Stimulated activated CD8-positive, alpha-beta memory T cell treated with anti-CD3 and anti-CD28 coated beads, Interleukin-4, amount 100 ng/mL, for 4 hours (primary cell): ENCODE measurements at regions not wholly inside any gene's neighbourhood (a gene's known extent, or its start where the extent isn't known, plus 50 kb on each side); places are given as distances from the start of the nearest gene placed in this dataset.
"Not testable (repeated sequence)": the region's sequence is repeated elsewhere in the genome, so short reads cannot be mapped to it uniquely, and the experiment has no call there.

ENCODE experiments used
- DNase-seq, 2 donors: peaks; one replicate each; pipeline ENCODE4 v3.0.0-alpha.2; 2020; ENCODE audit warnings: low read depth in 2 of 2, low spot score in 1 of 2

- DNase-seq = no peak
These were observed 480.1 kb upstream of the SGO1 start for GRCh38 chr3:20666091-20666490.

GRCh38 chr3:20658491-20658890 is 472.5 kb upstream of the SGO1 start:
- no peak for DNase-seq

GRCh38 chr3:20657560-20657959 is 471.6 kb upstream of the SGO1 start:
- DNase-seq = no peak

DNA sequence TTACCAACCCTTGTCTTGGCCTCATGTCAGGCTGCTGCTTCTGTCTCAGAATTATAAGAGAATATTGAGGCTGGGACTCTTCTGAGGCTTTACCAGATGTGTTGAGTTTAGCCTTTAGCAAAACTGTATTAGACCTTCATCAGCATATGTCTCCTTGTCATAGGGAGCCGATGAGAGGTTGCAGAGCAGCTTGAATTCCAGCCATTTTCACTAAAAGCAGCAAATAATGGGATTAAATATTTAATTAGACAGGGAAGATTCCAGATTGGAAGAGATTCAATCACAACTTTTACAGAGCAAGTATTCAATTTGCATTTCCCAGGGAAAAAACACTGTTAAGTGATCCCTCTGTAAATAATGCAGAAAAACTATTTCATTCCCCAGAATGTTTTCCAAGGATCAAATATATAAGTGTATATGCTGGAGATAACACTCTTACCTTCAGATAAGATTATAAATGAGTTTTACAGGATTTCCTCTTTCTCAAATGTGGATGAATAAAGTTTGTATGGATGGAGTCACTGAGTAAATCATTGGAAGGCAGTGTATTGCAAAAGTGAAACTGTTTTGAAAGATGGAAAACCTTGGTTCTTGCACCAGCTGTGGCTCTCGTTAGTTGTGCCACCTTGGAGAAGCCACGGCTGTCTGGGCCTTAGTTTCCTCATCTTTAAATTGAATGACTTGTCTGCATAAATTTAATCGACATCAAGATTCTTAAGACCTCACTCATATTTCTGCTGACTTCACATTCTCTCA is 466.4 kb upstream of the SGO1 start:
- no peak for DNase-seq

- no peak for DNase-seq
These were observed 462.9 kb upstream of the SGO1 start for GRCh38 chr3:20648921-20649381.

DNA sequence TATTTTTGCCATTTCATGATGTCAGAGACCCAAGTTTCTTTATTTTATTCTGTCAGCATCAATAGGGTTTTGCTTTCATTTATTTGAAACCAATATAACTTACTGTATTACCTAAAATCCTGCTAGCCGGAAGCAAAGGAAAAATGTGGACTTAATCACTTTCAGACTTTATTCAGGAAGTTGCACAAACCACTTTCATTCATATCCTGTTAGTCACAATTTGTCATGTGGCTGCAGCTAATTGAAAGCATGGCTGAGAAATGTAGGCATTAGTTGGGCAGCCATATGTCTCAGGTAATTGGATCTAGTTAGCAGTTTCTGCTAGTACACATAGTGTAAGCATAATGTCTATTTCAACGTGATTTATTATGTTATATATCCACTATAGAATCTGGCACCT is 462.3 kb upstream of the SGO1 start:
- no peak for DNase-seq

GRCh38 chr3:20646425-20646824 is 460.4 kb upstream of the SGO1 start:
- DNase-seq = no peak

GRCh38 chr3:20645340-20645739 is 459.3 kb upstream of the SGO1 start:
- DNase-seq = no peak

GRCh38 chr3:20637729-20638128 is 451.7 kb upstream of the SGO1 start:
- no peak for DNase-seq

GRCh38 chr3:20622304-20622703 is 436.3 kb upstream of the SGO1 start:
- DNase-seq = no peak

DNA sequence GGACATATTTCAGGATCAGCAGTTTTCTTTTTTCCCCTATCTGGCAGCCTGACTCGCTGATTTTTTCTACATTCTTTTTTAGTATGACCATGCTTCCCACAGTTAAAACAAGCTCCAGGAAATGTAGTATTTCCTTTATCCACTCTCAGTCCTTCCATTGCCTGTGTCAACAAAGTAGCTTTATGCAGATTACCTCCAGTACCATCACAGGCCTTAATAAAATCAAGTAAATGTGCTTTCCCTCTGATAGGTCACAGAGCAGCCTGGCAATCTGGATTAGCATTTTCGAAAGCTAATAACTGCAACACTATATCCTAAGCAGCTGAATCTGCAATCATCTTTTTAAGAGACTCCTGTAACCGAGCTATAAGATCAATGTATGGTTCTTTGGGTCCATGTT is 432.6 kb upstream of the SGO1 start:
- not testable (repeated sequence) for DNase-seq

GRCh38 chr3:20618181-20618580 is 432.2 kb upstream of the SGO1 start:
- not testable (repeated sequence) for DNase-seq

DNA sequence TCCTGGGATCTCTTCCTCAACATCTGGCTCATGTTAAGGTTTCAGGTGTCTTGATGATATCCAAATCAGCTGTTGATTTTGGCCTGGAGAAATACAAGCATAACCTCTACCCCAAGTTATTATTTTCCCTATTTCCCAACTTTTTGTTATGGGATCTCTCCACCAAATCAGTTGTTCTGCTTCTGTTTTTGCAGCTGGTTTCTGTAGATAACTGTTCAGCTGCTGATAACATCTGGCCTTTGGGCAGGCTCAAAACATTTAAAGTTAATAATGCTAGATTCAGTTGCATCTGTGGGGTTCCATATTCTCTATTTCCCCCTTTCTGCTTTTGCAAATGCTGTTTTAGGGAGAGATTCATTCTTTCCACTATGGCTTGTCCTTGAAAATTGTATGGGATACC is 430.0 kb upstream of the SGO1 start:
- DNase-seq = not testable (repeated sequence)

DNA sequence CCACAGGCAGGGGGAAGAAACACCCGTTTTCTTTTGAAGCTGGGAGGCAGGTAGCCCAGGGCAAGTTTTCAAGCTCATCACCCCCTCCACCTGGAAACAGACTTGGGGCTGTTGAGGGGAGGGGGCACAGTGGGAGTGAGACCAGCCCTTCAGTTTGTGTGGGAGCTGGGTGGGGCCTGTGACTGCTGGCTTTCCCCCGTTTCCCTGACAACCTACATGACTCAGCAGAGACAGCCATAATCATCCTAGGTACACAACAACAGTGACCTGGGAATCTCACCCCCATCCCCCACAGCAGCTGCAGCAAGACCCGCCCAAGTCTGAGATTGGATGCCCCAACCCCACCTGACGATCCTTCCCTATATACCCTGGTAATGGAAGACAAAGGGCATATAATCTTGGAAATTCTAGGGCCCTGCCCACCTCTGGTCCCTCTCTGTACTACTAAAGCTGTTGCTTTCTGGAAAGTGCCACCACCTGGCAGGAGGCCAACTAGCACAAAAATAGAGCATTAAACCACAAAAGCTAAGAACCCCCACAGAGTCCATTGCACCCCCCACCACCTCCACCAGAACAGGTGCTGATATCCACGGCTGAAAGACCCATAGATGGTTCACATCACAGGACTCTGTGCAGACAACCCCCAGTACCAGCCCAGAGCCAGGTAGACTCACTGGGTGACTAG is 422.2 kb upstream of the SGO1 start:
- DNase-seq = no peak

GRCh38 chr3:20604659-20605058 is 418.7 kb upstream of the SGO1 start:
- DNase-seq = no peak

DNA sequence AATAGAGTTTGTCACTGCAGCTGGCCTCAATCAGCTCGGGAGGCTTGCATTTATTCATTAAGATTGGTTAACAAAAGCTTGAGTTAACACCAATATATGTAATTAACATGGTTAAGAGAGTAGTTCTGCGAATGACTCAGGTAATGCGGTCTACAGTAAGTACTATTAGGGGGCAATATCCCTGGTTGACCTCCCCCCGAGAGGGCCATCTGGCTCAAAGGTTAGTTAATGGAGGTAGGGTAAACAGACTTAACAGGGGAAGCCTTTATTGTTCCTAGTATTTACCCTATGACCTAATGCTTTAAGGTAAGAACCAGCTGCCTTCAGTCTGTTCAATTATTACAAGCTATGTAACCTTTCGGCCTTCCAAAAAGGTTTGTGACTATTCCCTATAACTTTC is 403.3 kb upstream of the SGO1 start:
- no peak for DNase-seq

- no peak for DNase-seq
These were observed 402.8 kb upstream of the SGO1 start for GRCh38 chr3:20588781-20589180.

DNA sequence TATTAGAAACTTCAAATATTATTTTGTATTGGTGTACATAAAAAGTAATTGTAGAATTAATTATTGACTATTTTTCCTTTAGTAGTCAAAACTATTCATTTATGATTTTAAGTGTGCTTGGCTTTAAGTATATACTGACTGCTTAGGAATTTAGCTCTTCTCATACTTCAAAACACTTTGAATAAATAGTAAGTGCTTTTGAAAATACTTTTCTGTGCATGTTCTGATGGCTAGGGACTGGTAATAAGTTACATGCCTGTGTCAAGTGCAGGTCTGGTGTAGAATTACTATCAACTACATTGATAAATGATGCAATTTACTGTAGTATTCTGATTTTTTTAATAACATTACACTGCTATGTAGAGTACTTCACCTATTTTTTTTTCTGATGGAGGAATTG is 397.6 kb upstream of the SGO1 start:
- DNase-seq = no peak

DNA sequence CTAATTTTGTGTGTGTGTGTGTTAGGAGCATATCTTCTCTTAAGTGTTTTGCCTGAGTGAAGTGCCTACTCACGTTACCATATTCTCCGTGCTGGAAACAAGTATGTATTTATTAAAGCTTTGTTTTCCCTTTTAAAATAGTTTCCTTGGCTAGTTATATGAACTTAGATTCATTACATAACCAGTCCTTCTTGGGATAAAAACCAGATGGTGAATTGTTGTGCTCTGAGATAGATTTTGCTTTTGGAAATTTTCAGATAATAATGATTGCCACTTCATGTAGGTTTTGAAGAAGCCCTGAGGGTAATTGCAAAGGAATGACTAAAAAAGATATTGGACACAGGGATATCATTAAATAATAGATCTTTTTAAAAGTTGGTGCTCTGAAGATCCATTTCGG is 390.2 kb upstream of the SGO1 start:
- DNase-seq = no peak

DNA sequence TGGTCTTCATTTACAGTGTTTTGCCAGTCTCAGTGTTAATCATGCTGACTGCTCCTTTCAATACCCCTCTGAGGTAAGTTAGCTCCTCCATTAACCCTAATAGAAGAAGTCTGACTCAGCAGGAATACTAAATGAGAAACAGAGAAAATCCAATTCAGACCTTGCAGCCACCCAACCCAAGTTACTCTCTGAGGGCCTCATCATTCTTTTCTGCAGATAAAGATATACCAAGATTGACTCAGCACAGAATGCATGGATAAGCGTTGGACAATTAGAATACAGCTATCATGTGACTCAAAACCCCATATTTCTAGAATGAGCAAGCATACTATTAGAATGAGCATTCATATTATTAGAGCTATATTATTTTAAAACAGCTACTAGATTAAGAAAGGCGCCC is 389.1 kb upstream of the SGO1 start:
- no peak for DNase-seq

DNA sequence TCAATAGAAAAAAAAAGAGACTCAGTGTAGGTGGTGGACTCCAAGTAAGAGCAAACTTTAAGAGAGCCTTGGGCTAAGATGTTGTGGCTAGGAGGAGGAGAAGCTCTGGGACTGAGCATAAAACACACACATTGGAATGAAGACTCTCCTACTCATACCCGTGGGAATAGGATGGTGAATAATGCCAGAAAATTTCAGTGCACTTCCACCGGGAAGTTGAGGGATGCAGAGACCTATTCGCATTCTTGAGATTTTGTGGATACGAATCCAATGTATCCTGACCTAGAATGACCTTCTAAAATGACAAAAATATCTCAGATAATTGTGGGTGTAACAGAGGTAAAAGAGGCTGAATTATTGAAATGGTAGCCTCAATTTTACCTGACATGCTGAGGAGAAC is 388.7 kb upstream of the SGO1 start:
- no peak for DNase-seq

DNA sequence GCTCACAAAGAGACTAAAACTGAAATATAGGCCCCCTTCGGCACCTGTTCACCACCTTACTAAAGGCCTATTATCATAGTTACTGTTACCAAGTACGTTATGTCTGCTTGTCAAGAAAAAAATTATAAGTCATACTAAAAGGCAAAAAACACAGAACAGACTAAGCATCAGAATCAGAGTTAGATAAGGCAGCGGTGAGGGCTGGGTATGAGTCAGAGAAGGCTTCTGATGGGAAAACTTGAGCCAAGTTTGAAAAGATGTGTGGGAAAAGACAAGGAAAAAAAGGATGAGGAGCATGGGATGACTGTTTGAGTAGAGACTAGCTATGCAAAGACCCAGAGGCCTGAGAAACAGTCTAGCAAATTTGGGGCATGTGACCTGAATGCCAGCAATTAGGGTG is 387.2 kb upstream of the SGO1 start:
- DNase-seq = no peak

DNA sequence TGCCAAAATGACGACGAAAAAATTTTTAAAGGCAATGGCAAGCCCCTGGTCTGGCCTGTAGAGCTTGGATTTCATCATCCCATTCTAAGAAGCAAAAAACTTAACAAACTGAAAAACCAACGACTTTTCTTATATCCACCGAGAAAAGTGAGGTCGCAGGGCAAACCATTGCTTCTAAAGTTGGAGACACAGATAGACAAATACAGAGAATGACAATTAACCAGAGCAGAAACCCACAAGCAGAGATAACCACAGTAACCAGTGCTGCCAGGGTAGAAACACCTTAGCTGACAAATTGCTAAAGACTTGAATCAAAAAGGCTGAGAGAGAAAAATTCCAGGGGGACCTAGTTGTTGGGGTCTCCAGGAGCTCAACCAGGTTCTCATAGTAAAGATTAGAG is 386.5 kb upstream of the SGO1 start:
- no peak for DNase-seq
